GM21576 (cell line): ENCODE measurements at regions not wholly inside any gene's neighbourhood (a gene's known extent, or its start where the extent isn't known, plus 50 kb on each side); places are given as distances from the start of the nearest gene placed in this dataset.

Experiments used
- ATAC-seq: cut with Tn5 transposase; IDR thresholded peaks from one replicate; pipeline ENCODE4 v1.9.1; 2021; ENCODE audit warnings: mild to moderate bottlenecking, moderate library complexity; ENCODE audit not compliant: unreplicated experiment

- no peak for ATAC-seq
Measured at GRCh38 chr16:66289986-66290385, 76.5 kb upstream of the CDH5 start.

- ATAC-seq: no peak
Measured at GRCh38 chr16:66289051-66289680, 77.3 kb upstream of the CDH5 start.

- ATAC-seq: no peak
Measured at GRCh38 chr16:66287926-66288325, 78.6 kb upstream of the CDH5 start.

GRCh38 chr16:66287416-66287815, 79.1 kb upstream of the CDH5 start:
- no peak for ATAC-seq

- ATAC-seq: no peak
Measured at GRCh38 chr16:66286527-66286926, 80.0 kb upstream of the CDH5 start.

GRCh38 chr16:66278604-66279262, 87.8 kb upstream of the CDH5 start:
- ATAC-seq: no peak

- no peak for ATAC-seq
Measured at GRCh38 chr16:66278111-66278531, 88.4 kb upstream of the CDH5 start.

- ATAC-seq: no peak
Measured at GRCh38 chr16:66277311-66278070, 89.0 kb upstream of the CDH5 start.

GRCh38 chr16:66275775-66276428, 90.6 kb upstream of the CDH5 start:
- no peak for ATAC-seq

GRCh38 chr16:66274335-66275110, 92.0 kb upstream of the CDH5 start:
- ATAC-seq: no peak

- no peak for ATAC-seq
Measured at GRCh38 chr16:66273644-66274334, 92.7 kb upstream of the CDH5 start.

GRCh38 chr16:66273053-66273452, 93.4 kb upstream of the CDH5 start:
- ATAC-seq: no peak

GRCh38 chr16:66272461-66272860, 94.0 kb upstream of the CDH5 start:
- ATAC-seq: no peak

- ATAC-seq: no peak
Measured at GRCh38 chr16:66271074-66272060, 95.1 kb upstream of the CDH5 start.

- no peak for ATAC-seq
Measured at GRCh38 chr16:66270333-66270927, 96.1 kb upstream of the CDH5 start.

GRCh38 chr16:66269617-66270332, 96.7 kb upstream of the CDH5 start:
- ATAC-seq: no peak

GRCh38 chr16:66267292-66268014, 99.0 kb upstream of the CDH5 start:
- ATAC-seq: no peak
